H9 (cell line): ENCODE measurements at regions not wholly inside any gene's neighbourhood (a gene's known extent, or its start where the extent isn't known, plus 50 kb on each side); places are given as distances from the start of the nearest gene placed in this dataset.

Source experiments
- DNase-seq: peaks from one replicate; pipeline ENCODE4 v3.0.0-alpha.2; 2017
- H2AFZ ChIP-seq: one replicate; pipeline ENCODE4 v1.6.1; 2013; ENCODE audit warnings: mild to moderate bottlenecking, low read length, control low read depth, moderate library complexity
- H2AK5ac ChIP-seq: 2 replicates; pipeline ENCODE4 v1.6.1; 2013; ENCODE audit warnings: low read length, control low read depth, mixed read lengths; ENCODE audit not compliant: insufficient read length
- H2BK120ac ChIP-seq: one replicate; pipeline ENCODE4 v1.6.1; 2013; ENCODE audit warnings: low read depth, mild to moderate bottlenecking, low read length, control low read depth, inconsistent platforms; ENCODE audit not compliant: poor library complexity, severe bottlenecking
- H2BK12ac ChIP-seq: 2 replicates; pipeline ENCODE4 v1.6.1; 2013; ENCODE audit warnings: low read length, control low read depth, mixed read lengths, low read depth; ENCODE audit not compliant: insufficient read length
- H2BK15ac ChIP-seq: 2 replicates; pipeline ENCODE4 v1.6.1; 2013; ENCODE audit warnings: low read depth, low read length, control low read depth
- H2BK20ac ChIP-seq: one replicate; pipeline ENCODE4 v1.6.1; 2013; ENCODE audit warnings: low read depth, mild to moderate bottlenecking, low read length, control low read depth, inconsistent platforms; ENCODE audit not compliant: poor library complexity, severe bottlenecking
- H2BK5ac ChIP-seq: 2 replicates; pipeline ENCODE4 v1.6.1; 2013; ENCODE audit warnings: low read length, control low read depth, mixed read lengths; ENCODE audit not compliant: insufficient read length
- H3K14ac ChIP-seq: 2 replicates; pipeline ENCODE4 v1.6.1; 2013; ENCODE audit warnings: low read length, control low read depth; ENCODE audit not compliant: insufficient read depth
- H3K18ac ChIP-seq: 2 replicates; pipeline ENCODE4 v1.6.1; 2013; ENCODE audit warnings: low read depth, mild to moderate bottlenecking, mixed read lengths, low read length, control low read depth; ENCODE audit not compliant: insufficient read length
- H3K23ac ChIP-seq: 2 replicates; pipeline ENCODE4 v1.6.1; 2013; ENCODE audit warnings: low read length, control low read depth, mixed read lengths, low read depth; ENCODE audit not compliant: insufficient read length
- H3K23me2 ChIP-seq: 2 replicates; pipeline ENCODE4 v1.6.1; 2013; ENCODE audit warnings: low read depth, mild to moderate bottlenecking, mixed read lengths, low read length, control low read depth; ENCODE audit not compliant: insufficient read length, poor library complexity, severe bottlenecking
- H3K27ac ChIP-seq: 2 replicates; pipeline ENCODE4 v1.5.1; 2013; ENCODE audit warnings: low read length, control low read depth, mixed read lengths, low read depth; ENCODE audit not compliant: insufficient read length
- H3K27me3 ChIP-seq: 2 replicates; pipeline ENCODE4 v1.6.1; 2013; ENCODE audit warnings: low read length, control low read depth, inconsistent platforms; ENCODE audit not compliant: insufficient read depth
- H3K4ac ChIP-seq: 2 replicates; pipeline ENCODE4 v1.6.1; 2013; ENCODE audit warnings: low read depth, mild to moderate bottlenecking, control low read depth, inconsistent platforms, low read length, moderate library complexity
- H3K4me1 ChIP-seq: 2 replicates; pipeline ENCODE4 v1.6.1; 2013; ENCODE audit warnings: low read length, control low read depth, inconsistent platforms; ENCODE audit not compliant: insufficient read depth
- H3K4me2 ChIP-seq: 2 replicates; pipeline ENCODE4 v1.6.1; 2013; ENCODE audit warnings: low read length, control low read depth, mixed read lengths; ENCODE audit not compliant: insufficient read length, insufficient read depth
- H3K56ac ChIP-seq: 2 replicates; pipeline ENCODE4 v1.6.1; 2013; ENCODE audit warnings: low read depth, mild to moderate bottlenecking, mixed read lengths, low read length, control low read depth; ENCODE audit not compliant: insufficient read length
- H3K79me1 ChIP-seq: 2 replicates; pipeline ENCODE4 v1.6.1; 2013; ENCODE audit warnings: low read depth, mild to moderate bottlenecking, moderate library complexity, low read length, control low read depth, inconsistent platforms; ENCODE audit not compliant: insufficient read depth, poor library complexity, severe bottlenecking
- H3K79me2 ChIP-seq: 2 replicates; pipeline ENCODE4 v1.6.1; 2013; ENCODE audit warnings: low read length, control low read depth, inconsistent platforms; ENCODE audit not compliant: insufficient read depth
- H3K9ac ChIP-seq: 2 replicates; pipeline ENCODE4 v1.6.1; 2013; ENCODE audit warnings: low read length, control low read depth, mixed read lengths; ENCODE audit not compliant: insufficient read length; ENCODE audit errors: extremely low read depth
- H3K9me3 ChIP-seq: one replicate; pipeline ENCODE4 v1.6.1; 2013; ENCODE audit warnings: low read depth, low read length, inconsistent platforms; ENCODE audit not compliant: control insufficient read depth
- H3T11ph ChIP-seq: one replicate; pipeline ENCODE4 v1.6.1; 2013; ENCODE audit warnings: mild to moderate bottlenecking, low read length, control low read depth, inconsistent platforms
- H4K20me1 ChIP-seq: one replicate; pipeline ENCODE4 v1.6.1; 2013; ENCODE audit not compliant: control insufficient read depth, insufficient read length, insufficient read depth
- H4K5ac ChIP-seq: 2 replicates; pipeline ENCODE4 v1.6.1; 2013; ENCODE audit warnings: low read depth, mild to moderate bottlenecking, mixed read lengths, low read length, control low read depth; ENCODE audit not compliant: insufficient read length
- H4K8ac ChIP-seq: replicated peaks from 2 replicates; pipeline ENCODE4 v1.6.1; 2013; ENCODE audit warnings: low read length, control low read depth, mixed read lengths, low read depth; ENCODE audit not compliant: insufficient read length
- H4K91ac ChIP-seq: 2 replicates; pipeline ENCODE4 v1.6.1; 2013; ENCODE audit warnings: low read depth, mild to moderate bottlenecking, moderate library complexity, mixed read lengths, low read length, control low read depth; ENCODE audit not compliant: insufficient read length
- H3K27ac Mint-ChIP-seq, 3 experiments: 2 replicates in 2 of 3; 3 replicates in 1 of 3; pipeline ENCODE4 v1.8.0; 2020 to 2021; ENCODE audit warnings: mixed read lengths in 3 of 3, mild to moderate bottlenecking in 1 of 3, moderate library complexity in 1 of 3
- H3K27me3 Mint-ChIP-seq: 2 replicates; pipeline ENCODE4 v1.8.0; 2021; ENCODE audit warnings: low read depth, mild to moderate bottlenecking, moderate library complexity, mixed read lengths
- H3K36me3 Mint-ChIP-seq, 3 experiments: 2 replicates in 2 of 3; 3 replicates in 1 of 3; pipeline ENCODE4 v1.8.0; 2020 to 2021; ENCODE audit warnings: low read depth in 3 of 3, mixed read lengths in 3 of 3; ENCODE audit not compliant: insufficient read depth in 1 of 3
- H3K4me1 Mint-ChIP-seq, 2 experiments: 2 replicates each; pipeline ENCODE4 v1.8.0; 2020; ENCODE audit warnings: mixed read lengths in 2 of 2
- H3K4me3 Mint-ChIP-seq, 2 experiments: 2 replicates in 1 of 2; 3 replicates in 1 of 2; pipeline ENCODE4 v1.8.0; 2020 to 2021; ENCODE audit warnings: mild to moderate bottlenecking in 2 of 2, mixed read lengths in 2 of 2, moderate library complexity in 1 of 2
- H3K9me3 Mint-ChIP-seq, 2 experiments: 2 replicates in 1 of 2; 3 replicates in 1 of 2; pipeline ENCODE4 v1.8.0; 2020; ENCODE audit warnings: mild to moderate bottlenecking in 2 of 2, mixed read lengths in 2 of 2, moderate library complexity in 1 of 2
- CTCF ChIP-seq: fragments of 200-600 bp; sonication (generic); conservative IDR thresholded peaks from 3 replicates; pipeline ENCODE4 v1.8.0; 2021; ENCODE audit warnings: antibody characterized with exemption, mild to moderate bottlenecking
- WGBS: extraction: QIAGEN DNeasy Blood & Tissue Kit; methylation state at CpG from one replicate; pipeline ENCODE4 v1.1.7; 2013; ENCODE audit warnings: missing lambda C conversion rate, low lambda C conversion rate, mixed read lengths; ENCODE audit not compliant: insufficient read length; ENCODE audit errors: extremely low coverage; 5-methylcytosine and 5-hydroxymethylcytosine counted together

DNA sequence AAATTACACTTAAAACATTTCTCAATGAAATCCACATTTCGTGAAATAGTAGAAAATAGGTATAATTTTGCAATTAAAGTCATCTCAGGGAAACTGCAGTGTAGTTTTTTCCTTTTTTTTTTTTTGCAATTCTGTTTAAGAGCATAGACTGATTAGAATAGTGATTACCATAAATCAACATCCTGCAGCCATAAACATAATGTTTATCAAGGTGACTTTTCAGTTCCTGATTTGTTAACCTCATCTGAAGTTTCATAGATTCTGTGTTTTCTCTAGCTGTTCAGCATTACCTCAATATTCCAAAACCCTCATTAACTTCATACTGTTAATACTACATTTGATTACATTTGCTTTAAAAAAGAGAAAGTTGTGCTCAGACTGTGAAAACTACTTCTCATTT is 286.3 kb upstream of the DACH1 start:
- no peaks in the 10 kb centered on the region for H3K36me3 Mint-ChIP-seq
- H3K27ac ChIP-seq = no peak overlapping the region
- H2BK120ac ChIP-seq = no peak overlapping the region
- H4K5ac ChIP-seq = no peak overlapping the region
- H3K23me2 ChIP-seq = no peaks in the 10 kb centered on the region
- no peak overlapping the region for H4K91ac ChIP-seq
- H4K20me1 ChIP-seq = no peaks in the 10 kb centered on the region
- no peak overlapping the region for H2AFZ ChIP-seq
- peaks cover 12 to 26% of the 10 kb centered on the region in 2 experiments for H3K4me1 Mint-ChIP-seq
- H3K9ac ChIP-seq = no peak overlapping the region
- H3K18ac ChIP-seq = no peak overlapping the region
- no peak overlapping the region for H2BK20ac ChIP-seq
- no CpG with 5 or more reads among the region's 1 CpG for WGBS
- H2BK15ac ChIP-seq = no peak overlapping the region
- TF ChIP-seq CTCF = no peak
- no peaks in the 10 kb centered on the region for H3K79me2 ChIP-seq
- no peak overlapping the region for H3K4me3 Mint-ChIP-seq
- H2AK5ac ChIP-seq = no peak overlapping the region
- H3T11ph ChIP-seq = no peak overlapping the region
- no peak overlapping the region for H3K4me2 ChIP-seq
- H3K4ac ChIP-seq = no peak overlapping the region
- peaks cover 4% of the 10 kb centered on the region; the same call in 1 of the 2 replicates for H3K4me1 ChIP-seq
- no peak overlapping the region for H4K8ac ChIP-seq
- H3K27me3 ChIP-seq = no peaks in the 10 kb centered on the region
- no peak overlapping the region for H2BK12ac ChIP-seq
- no peak overlapping the region for H3K14ac ChIP-seq
- no peak overlapping the region for H2BK5ac ChIP-seq
- H3K23ac ChIP-seq = no peak overlapping the region
- H3K56ac ChIP-seq = no peak overlapping the region
- no peaks in the 10 kb centered on the region for H3K9me3 ChIP-seq
- DNase-seq = no peak
- H3K79me1 ChIP-seq = no peaks in the 10 kb centered on the region
- no peaks in the 10 kb centered on the region for H3K9me3 Mint-ChIP-seq
- H3K27ac Mint-ChIP-seq = no peak overlapping the region
- no peaks in the 10 kb centered on the region for H3K27me3 Mint-ChIP-seq
